ENCODE measurements at regions not wholly inside any gene's neighbourhood (a gene's known extent, or its start where the extent isn't known, plus 50 kb on each side); places are given as distances from the start of the nearest gene placed in this dataset.

DNA sequence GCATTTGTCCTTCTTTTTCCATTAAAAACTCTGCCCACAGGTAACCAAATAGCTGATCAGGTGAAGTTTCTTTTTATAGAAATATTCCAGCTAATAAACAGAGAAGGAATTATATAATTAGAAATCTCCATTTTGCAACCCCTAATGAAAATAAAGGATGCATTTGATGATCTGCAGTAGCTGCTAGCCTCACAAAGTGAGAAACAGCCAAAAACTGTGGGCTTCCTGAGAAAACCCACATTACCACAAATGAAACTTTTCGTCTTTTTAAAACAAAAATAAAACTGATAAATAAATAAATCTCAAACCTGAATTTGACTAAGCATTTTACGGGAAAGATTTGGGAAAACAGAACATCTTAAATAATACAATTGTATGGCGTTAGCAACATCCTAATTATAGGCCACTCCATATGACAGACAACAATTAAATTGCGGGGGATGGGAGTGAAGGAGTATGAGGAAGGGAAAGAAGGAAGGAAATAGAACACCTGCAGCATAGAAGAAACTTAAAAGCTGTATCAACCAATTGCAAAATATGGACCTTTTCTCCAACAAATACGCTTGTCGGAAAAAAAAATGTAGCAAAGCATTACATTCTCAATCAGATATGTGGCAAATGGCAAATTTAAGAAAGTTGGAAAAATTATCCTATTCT, 283.0 kb upstream of the ITGA1 start:
- TF ChIP-seq, protein P1, sequence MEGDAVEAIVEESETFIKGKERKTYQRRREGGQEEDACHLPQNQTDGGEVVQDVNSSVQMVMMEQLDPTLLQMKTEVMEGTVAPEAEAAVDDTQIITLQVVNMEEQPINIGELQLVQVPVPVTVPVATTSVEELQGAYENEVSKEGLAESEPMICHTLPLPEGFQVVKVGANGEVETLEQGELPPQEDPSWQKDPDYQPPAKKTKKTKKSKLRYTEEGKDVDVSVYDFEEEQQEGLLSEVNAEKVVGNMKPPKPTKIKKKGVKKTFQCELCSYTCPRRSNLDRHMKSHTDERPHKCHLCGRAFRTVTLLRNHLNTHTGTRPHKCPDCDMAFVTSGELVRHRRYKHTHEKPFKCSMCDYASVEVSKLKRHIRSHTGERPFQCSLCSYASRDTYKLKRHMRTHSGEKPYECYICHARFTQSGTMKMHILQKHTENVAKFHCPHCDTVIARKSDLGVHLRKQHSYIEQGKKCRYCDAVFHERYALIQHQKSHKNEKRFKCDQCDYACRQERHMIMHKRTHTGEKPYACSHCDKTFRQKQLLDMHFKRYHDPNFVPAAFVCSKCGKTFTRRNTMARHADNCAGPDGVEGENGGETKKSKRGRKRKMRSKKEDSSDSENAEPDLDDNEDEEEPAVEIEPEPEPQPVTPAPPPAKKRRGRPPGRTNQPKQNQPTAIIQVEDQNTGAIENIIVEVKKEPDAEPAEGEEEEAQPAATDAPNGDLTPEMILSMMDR (conservative IDR thresholded peaks at IDR 0.05; ENCODE audit: low read length), result no peak
- no peak for DNase-seq (ENCODE audit: low read depth)
- H3K4me3 ChIP-seq (ENCODE audit: low read length), result no peak overlapping the region

DNA sequence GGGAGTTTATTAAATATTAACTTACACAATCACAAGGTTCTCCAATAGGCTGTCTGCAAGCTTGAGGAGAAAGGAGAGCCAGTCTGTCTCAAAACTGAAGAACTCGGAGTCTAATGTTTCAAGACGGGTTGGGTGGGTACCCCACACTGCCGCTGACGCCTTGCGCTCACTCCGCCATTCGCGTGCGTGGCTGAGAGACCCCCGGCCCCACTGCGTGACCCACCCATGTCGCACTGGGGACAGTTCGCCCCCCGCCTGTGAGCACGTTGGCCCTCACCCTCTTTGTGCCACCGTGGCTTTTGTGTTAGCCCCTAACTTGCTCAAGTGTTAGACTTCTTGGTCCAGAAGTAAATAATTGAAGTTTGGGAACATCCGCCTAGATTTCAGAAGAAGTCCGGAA, 270.0 kb upstream of the ITGA1 start:
- DNase-seq (ENCODE audit: low read depth), result no peak
- TF ChIP-seq, protein P1 (conservative IDR thresholded peaks at IDR 0.05; ENCODE audit: low read length), result no peak
- H3K4me3 ChIP-seq (ENCODE audit: low read length), result no peak overlapping the region

DNA sequence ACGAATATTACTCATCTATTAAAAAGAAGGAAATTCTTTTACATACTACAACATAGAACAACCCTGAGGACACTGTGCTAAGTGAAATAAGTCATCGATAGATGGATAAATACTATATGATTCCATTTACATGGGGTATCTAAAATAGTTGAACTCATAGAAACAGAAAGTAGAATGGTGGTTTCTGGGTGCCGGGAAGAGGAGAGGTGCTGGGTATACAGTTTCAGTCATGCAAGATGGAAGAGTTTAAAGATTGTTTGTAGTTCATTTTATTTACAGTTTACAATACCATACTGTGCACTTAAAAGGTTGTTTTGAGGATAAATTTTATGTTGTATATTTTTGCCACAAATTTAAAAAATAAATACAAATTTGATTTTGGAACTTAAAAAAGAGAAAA, 267.5 kb upstream of the ITGA1 start:
- no peak overlapping the region for H3K4me3 ChIP-seq (ENCODE audit: low read length)
- no peak for DNase-seq (ENCODE audit: low read depth)
- TF ChIP-seq, protein P1 (conservative IDR thresholded peaks at IDR 0.05; ENCODE audit: low read length), result no peak

DNA sequence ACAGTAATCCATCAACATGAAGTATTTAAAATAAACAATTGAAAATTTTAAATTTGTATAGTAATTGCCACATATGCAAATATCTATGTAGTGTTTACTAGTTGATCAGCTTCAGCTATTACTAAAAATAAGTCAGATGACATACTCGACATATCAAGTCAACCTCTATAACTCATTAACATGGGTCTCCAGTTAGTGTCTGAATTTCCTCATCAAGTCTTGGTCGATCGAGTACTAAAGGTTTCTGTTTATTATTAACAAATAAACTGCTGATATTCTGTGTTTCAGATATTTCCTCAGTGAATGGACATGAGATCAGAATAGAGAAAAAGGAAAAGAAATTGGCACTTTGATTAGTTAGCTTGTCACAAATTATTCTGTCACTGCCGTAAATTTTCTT, 266.5 kb upstream of the ITGA1 start:
- no peak overlapping the region for H3K4me3 ChIP-seq (ENCODE audit: low read length)
- DNase-seq (ENCODE audit: low read depth), result no peak
- TF ChIP-seq, protein P1 (conservative IDR thresholded peaks at IDR 0.05; ENCODE audit: low read length), result no peak

DNA sequence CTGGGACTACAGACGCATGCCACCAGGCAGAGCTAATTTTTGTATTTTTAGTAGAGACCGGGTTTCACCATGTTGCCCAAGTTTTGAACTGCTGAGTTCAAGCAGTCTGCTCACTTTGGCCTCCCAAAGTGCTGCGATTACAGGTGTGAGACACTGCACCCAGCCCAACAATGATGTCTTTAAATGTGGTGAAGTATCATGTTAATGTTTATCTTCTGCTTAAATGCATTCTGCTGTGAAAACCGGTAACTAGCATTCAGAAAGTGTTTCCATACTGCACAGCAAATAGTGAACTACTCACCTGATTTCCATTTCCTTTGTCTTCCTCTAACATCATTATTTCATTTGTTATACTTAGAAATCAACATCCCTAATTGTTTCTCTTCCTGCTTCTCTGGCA, 264.0 kb upstream of the ITGA1 start:
- TF ChIP-seq, protein P1 (conservative IDR thresholded peaks at IDR 0.05; ENCODE audit: low read length), result no peak
- DNase-seq (ENCODE audit: low read depth), result no peak

DNA sequence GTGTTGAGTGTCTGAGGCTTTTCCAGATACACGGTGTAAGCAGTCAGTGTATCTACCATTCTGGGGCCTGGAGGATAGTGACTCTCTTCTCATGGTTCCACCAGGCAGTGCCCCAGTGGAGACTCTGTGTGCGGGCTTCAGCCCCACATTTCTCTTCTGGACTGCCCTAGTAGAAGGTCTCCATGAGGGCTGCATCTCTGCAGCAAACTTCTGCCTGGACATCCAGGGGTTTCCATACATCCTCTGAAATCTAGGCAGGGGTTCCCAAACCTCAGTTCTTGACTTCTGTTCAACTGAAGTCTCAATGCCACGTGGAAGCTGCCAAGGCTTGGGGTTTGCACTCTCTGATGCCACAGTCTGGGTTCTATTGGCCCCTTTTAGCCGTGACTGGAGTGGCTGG, 256.6 kb upstream of the ITGA1 start:
- TF ChIP-seq, protein P1 (conservative IDR thresholded peaks at IDR 0.05; ENCODE audit: low read length), result no peak
- DNase-seq (ENCODE audit: low read depth), result no peak
- H3K4me3 ChIP-seq (ENCODE audit: low read length), result no peak overlapping the region

More for the DNA sequence above, 264.0 kb upstream of the ITGA1 start:
- no peak overlapping the region for H3K4me3 ChIP-seq (ENCODE audit: low read length)

DNA sequence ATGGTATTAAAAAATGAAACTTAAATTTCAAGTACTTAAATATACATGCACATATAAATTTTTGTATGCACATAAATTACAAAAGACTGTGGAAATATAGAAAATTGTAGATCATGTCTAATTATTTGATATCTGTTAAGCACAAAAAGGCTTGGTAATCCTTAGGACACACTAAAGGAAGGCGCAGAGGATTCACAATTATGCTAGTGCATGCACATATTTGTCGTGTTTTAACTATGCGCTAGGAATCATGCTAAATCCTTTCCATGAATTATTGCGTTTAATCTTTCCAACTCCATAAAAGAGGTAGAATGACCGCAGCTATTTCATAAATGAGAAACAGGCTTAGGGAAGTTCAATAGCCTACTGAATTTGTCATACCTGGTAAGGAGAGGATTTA, 244.1 kb upstream of the ITGA1 start:
- TF ChIP-seq, protein P1 (conservative IDR thresholded peaks at IDR 0.05; ENCODE audit: low read length), result no peak
- no peak overlapping the region for H3K4me3 ChIP-seq (ENCODE audit: low read length)
- DNase-seq (ENCODE audit: low read depth), result no peak
